ENCODE measurements at regions not wholly inside any gene's neighbourhood (a gene's known extent, or its start where the extent isn't known, plus 50 kb on each side); places are given as distances from the start of the nearest gene placed in this dataset.

- no peak for TF ChIP-seq CTCF (IDR thresholded peaks at IDR 0.05; ENCODE audit: low read depth, low read length)
- TF ChIP-seq, protein P1, sequence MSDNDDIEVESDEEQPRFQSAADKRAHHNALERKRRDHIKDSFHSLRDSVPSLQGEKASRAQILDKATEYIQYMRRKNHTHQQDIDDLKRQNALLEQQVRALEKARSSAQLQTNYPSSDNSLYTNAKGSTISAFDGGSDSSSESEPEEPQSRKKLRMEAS (IDR thresholded peaks at IDR 0.05; ENCODE audit: low read depth, low read length): no peak
- TF ChIP-seq POLR2A (IDR thresholded peaks at IDR 0.05; ENCODE audit: extremely low read depth, insufficient read length): no peak
These were observed 168.4 kb downstream of the ENGASE start for GRCh38 chr17:79242873-79243602.
